GM18502 (cell line): ENCODE measurements at regions not wholly inside any gene's neighbourhood (a gene's known extent, or its start where the extent isn't known, plus 50 kb on each side); places are given as distances from the start of the nearest gene placed in this dataset.
"Not testable (repeated sequence)": the region's sequence is repeated elsewhere in the genome, so short reads cannot be mapped to it uniquely, and the experiment has no call there.

Experiments
- ATAC-seq: cut with Tn5 transposase; IDR thresholded peaks from one replicate; pipeline ENCODE4 v1.9.1; 2021; ENCODE audit warnings: mild to moderate bottlenecking; ENCODE audit not compliant: unreplicated experiment, poor library complexity

- not testable (repeated sequence) for ATAC-seq
Observed at GRCh38 chr1:146306651-146307050, 77.8 kb upstream of the NOTCH2NLA start.

DNA sequence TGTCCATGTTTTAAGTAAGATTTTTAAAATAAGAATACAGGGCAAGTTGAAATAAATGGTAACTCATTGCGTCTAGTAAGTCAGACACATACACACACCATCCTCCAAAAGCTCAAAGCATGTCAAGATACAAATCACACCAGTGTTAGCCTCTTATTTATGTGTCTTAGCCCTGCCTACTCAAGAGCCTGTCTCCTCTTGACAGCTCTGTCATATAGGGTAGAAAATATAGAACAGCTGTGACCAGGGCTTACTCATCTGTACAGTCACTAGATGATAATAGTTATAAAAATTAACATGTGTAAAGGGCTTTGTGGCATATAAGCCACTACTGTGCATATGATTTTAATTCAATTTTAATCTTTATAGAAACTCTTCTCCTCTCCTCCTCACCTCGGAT, 76.6 kb upstream of the NOTCH2NLA start:
- not testable (repeated sequence) for ATAC-seq

- ATAC-seq: peak; percentile 90
Observed at GRCh38 chr1:146298575-146298897, 69.7 kb upstream of the NOTCH2NLA start.

- ATAC-seq: peak; percentile 50
Observed at GRCh38 chr1:146297781-146298574, 69.2 kb upstream of the NOTCH2NLA start.

- peak; percentile 60 for ATAC-seq
Observed at GRCh38 chr1:146292940-146293936, 64.4 kb upstream of the NOTCH2NLA start.

DNA sequence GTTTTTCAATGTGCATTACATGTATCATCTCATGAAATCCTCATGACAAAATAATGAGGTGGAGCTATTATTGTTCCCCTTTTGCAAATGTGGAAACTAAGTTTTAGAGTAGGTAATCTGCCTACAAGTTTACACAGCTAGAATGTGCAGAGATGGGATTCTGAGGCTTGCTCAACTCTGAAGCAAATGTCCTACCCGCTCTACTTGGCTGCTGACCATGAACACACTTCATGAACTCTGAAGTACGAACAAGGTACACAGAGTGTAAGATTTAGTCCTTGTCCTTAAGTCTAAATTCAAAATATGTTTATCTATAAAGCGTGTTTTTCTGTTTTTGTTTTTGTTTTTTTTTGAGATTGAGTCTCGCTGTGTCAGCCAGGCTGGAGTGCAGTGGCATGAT, 63.6 kb upstream of the NOTCH2NLA start:
- not testable (repeated sequence) for ATAC-seq

- ATAC-seq: not testable (repeated sequence)
Observed at GRCh38 chr1:146287881-146288280, 59.1 kb upstream of the NOTCH2NLA start.

- not testable (repeated sequence) for ATAC-seq
Observed at GRCh38 chr1:146284760-146285159, 55.9 kb upstream of the NOTCH2NLA start.

DNA sequence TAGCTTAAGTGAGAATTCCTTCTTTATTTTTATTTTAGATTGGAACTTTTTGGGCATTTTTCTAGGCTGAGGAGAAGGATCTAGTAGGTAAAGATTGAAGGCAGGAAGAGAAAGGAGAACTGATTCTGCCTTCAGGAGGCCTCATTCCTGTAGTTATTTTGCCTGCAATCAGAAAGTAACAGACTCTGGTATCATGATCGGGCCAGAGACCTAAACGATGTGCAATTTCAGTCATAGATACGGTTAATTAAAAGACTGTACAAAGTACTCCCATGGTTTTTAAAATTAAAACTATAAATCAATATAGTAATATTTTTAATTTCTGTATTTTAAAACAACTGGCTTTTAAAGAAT, 54.7 kb upstream of the NOTCH2NLA start:
- peak; percentile 53 for ATAC-seq

DNA sequence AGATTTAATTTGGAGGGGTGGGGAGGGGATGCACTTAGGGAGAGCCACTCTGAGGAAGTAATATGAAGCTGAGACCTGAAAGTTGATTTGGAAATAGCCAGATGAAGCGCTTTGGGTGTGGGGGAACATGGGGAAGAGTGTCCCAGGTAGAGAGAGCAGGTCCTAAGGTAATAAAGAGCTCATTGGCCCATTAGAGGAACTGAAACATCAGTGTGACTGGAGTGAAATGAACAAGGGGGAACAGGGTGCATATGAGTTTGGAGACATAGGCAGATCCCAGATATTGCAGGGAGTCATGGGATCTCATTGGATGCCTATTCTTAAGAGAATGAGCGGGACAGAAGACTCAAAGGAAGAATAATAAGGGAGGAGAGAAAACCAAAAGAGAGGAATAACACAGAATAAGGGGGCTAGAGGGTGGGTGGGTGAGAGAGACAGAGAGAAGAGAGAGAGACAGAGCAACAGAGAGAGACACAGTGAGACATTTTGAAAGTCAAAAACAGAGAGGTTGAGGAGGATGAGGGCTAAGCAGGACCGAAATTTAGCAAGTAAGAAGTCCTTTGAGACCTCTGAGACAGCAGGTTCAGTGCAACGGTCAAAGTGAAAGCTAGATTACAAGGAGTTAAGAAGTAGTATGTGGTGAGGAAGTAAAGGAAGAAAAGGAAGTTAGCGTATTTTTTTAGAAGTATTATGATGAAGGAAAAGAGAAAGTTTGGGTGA, 54.1 kb upstream of the NOTCH2NLA start:
- peak; percentile 80 for ATAC-seq

- not testable (repeated sequence) for ATAC-seq
Observed at GRCh38 chr1:146281522-146281921, 52.7 kb upstream of the NOTCH2NLA start.

GRCh38 chr1:146278758-146279157, 49.9 kb upstream of the NOTCH2NLA start:
- not testable (repeated sequence) for ATAC-seq
